C4-2B (cell line): ENCODE measurements at regions not wholly inside any gene's neighbourhood (a gene's known extent, or its start where the extent isn't known, plus 50 kb on each side); places are given as distances from the start of the nearest gene placed in this dataset.
"Not testable (repeated sequence)": the region's sequence is repeated elsewhere in the genome, so short reads cannot be mapped to it uniquely, and the experiment has no call there.

ENCODE experiments used
- H3K27ac ChIP-seq: fragments of 450-650 bp; 2 replicates; pipeline ENCODE4 v1.5.1; 2017
- ZFX ChIP-seq: fragments of 450-650 bp; IDR thresholded peaks from 2 replicates; pipeline ENCODE4 v1.6.1; 2017
- TF ChIP-seq, protein P1 (sequence below): fragments of 450-650 bp; conservative IDR thresholded peaks from 2 replicates; pipeline ENCODE4 v1.5.1; 2017; ENCODE audit warnings: mild to moderate bottlenecking

GRCh38 chr16:22692034-22692433 lies 121.9 kb upstream of the HS3ST2 start:
- no peak overlapping the region for H3K27ac ChIP-seq
- TF ChIP-seq, protein P1, sequence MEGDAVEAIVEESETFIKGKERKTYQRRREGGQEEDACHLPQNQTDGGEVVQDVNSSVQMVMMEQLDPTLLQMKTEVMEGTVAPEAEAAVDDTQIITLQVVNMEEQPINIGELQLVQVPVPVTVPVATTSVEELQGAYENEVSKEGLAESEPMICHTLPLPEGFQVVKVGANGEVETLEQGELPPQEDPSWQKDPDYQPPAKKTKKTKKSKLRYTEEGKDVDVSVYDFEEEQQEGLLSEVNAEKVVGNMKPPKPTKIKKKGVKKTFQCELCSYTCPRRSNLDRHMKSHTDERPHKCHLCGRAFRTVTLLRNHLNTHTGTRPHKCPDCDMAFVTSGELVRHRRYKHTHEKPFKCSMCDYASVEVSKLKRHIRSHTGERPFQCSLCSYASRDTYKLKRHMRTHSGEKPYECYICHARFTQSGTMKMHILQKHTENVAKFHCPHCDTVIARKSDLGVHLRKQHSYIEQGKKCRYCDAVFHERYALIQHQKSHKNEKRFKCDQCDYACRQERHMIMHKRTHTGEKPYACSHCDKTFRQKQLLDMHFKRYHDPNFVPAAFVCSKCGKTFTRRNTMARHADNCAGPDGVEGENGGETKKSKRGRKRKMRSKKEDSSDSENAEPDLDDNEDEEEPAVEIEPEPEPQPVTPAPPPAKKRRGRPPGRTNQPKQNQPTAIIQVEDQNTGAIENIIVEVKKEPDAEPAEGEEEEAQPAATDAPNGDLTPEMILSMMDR: no peak
- no peak for TF ChIP-seq ZFX

GRCh38 chr16:22692916-22693637 lies 120.9 kb upstream of the HS3ST2 start:
- no peak overlapping the region for H3K27ac ChIP-seq
- TF ChIP-seq ZFX: no peak
- TF ChIP-seq, protein P1: no peak

GRCh38 chr16:22693638-22694340 lies 120.2 kb upstream of the HS3ST2 start:
- TF ChIP-seq, protein P1: no peak
- TF ChIP-seq ZFX: no peak
- no peak overlapping the region for H3K27ac ChIP-seq

- H3K27ac ChIP-seq: no peak overlapping the region
- TF ChIP-seq ZFX: no peak
- TF ChIP-seq, protein P1: no peak
These were observed 119.0 kb upstream of the HS3ST2 start for GRCh38 chr16:22694887-22695382.

DNA sequence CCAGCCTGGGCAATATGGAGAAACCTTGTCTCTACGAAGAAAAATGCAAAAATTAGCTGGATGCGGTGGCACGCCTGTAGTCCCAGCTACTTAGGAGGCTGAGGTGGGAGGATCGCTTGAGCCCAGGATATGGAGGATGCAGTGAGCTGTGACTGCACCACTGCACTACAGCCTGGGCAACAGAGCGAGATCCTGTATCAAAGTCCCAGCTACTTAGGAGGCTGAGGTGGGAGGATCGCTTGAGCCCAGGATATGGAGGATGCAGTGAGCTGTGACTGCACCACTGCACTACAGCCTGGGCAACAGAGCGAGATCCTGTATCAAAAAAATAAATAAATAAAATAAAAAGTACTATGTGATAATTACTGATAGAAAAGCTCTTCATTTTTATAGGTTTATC lies 118.2 kb upstream of the HS3ST2 start:
- H3K27ac ChIP-seq: not testable (repeated sequence)

DNA sequence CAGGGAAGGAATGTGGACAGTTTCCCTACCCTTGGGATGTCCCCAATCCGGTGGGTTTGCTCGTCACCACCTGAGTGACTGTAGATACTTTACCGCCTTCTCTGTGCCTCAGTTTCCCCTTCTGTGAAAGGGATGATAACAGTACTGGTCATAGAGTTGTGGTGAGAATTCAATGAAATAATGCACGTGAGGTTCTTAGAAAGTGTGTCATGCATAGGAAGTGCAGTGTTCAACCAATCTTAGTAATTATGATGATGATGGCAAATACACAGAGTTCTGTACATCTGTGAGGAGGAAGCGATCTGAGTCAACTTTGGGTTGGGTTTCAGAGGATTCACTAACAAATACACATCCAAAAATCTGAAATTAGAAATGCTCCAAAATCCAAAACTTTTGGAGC lies 114.6 kb upstream of the HS3ST2 start:
- no peak for TF ChIP-seq ZFX
- TF ChIP-seq, protein P1: no peak
- no peak overlapping the region for H3K27ac ChIP-seq

DNA sequence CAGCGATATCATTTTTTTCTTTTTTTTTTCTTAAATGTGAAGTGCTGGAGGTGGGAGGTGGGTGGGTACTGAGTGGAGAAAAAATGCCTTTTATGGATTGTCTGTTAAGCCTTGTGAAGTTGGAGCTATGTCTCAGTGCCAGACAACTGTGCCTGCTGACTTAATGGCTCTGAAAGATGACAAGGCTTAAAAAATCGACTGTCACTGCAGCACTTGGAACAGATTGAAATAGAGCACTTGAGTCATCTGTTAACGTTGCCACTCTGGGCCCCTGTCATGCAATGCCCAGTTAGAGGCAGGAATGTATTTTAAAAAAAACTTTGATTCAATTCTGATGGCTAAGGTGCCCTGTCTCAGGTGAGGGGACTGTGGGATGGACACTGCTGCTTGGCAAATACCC lies 108.2 kb upstream of the HS3ST2 start:
- TF ChIP-seq ZFX: no peak
- TF ChIP-seq, protein P1: no peak

More for the DNA sequence above, 108.2 kb upstream of the HS3ST2 start:
- no peak overlapping the region for H3K27ac ChIP-seq
